Nephron progenitor cell (in vitro differentiated cells): ENCODE measurements at regions not wholly inside any gene's neighbourhood (a gene's known extent, or its start where the extent isn't known, plus 50 kb on each side); places are given as distances from the start of the nearest gene placed in this dataset.

ENCODE experiments used
- DNase-seq: peaks from one replicate; pipeline ENCODE4 v3.0.0; 2021
- H3K27ac Mint-ChIP-seq: 2 replicates; pipeline ENCODE4 v1.8.0; 2021; ENCODE audit warnings: mild to moderate bottlenecking, moderate library complexity, mixed read lengths
- H3K27me3 Mint-ChIP-seq: 2 replicates; pipeline ENCODE4 v1.8.0; 2021; ENCODE audit warnings: mild to moderate bottlenecking, low read depth, mixed read lengths; ENCODE audit not compliant: poor library complexity
- H3K36me3 Mint-ChIP-seq: 2 replicates; pipeline ENCODE4 v1.8.0; 2021; ENCODE audit warnings: low read depth, mixed read lengths
- H3K4me1 Mint-ChIP-seq: 2 replicates; pipeline ENCODE4 v1.8.0; 2021; ENCODE audit warnings: mixed read lengths
- H3K4me3 Mint-ChIP-seq: 2 replicates; pipeline ENCODE4 v1.8.0; 2021; ENCODE audit warnings: mild to moderate bottlenecking, moderate library complexity, mixed read lengths
- H3K9me3 Mint-ChIP-seq: 2 replicates; pipeline ENCODE4 v1.8.0; 2021; ENCODE audit warnings: mild to moderate bottlenecking, moderate library complexity, mixed read lengths
- TF ChIP-seq, protein P1 (sequence below): fragments of 200-600 bp; sonication (generic); IDR thresholded peaks from 2 replicates; pipeline ENCODE4 v1.5.0; 2021; ENCODE audit warnings: antibody characterized with exemption

DNA sequence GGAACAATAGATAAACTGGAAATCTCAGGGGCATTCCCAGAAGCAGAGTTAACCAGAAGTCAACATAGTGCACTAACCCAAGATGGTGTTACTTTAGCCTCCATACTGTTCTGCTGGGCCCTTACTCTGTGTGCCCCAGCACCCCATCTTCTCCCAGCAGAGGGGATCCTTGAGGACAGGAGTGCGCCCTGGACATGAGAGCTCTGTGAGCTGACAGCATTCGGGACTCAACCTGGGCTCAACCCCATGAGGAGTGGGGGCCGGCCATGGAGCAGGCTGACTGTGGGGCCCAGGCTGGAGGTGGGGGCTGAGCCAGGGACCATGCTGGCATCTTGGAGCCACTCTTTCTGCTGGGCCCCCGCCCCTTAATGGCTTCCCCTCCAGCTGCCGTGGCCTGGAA, 156.3 kb upstream of the HS6ST1 start:
- peaks cover 27% of the 10 kb centered on the region for H3K9me3 Mint-ChIP-seq
- H3K27me3 Mint-ChIP-seq = peaks cover 7% of the 10 kb centered on the region
- no peak for DNase-seq
- no peak overlapping the region for H3K4me3 Mint-ChIP-seq
- H3K27ac Mint-ChIP-seq = no peak overlapping the region
- H3K4me1 Mint-ChIP-seq = peaks cover 30% of the 10 kb centered on the region
- TF ChIP-seq, protein P1, sequence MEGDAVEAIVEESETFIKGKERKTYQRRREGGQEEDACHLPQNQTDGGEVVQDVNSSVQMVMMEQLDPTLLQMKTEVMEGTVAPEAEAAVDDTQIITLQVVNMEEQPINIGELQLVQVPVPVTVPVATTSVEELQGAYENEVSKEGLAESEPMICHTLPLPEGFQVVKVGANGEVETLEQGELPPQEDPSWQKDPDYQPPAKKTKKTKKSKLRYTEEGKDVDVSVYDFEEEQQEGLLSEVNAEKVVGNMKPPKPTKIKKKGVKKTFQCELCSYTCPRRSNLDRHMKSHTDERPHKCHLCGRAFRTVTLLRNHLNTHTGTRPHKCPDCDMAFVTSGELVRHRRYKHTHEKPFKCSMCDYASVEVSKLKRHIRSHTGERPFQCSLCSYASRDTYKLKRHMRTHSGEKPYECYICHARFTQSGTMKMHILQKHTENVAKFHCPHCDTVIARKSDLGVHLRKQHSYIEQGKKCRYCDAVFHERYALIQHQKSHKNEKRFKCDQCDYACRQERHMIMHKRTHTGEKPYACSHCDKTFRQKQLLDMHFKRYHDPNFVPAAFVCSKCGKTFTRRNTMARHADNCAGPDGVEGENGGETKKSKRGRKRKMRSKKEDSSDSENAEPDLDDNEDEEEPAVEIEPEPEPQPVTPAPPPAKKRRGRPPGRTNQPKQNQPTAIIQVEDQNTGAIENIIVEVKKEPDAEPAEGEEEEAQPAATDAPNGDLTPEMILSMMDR = no peak
- peaks cover 8% of the 10 kb centered on the region for H3K36me3 Mint-ChIP-seq

DNA sequence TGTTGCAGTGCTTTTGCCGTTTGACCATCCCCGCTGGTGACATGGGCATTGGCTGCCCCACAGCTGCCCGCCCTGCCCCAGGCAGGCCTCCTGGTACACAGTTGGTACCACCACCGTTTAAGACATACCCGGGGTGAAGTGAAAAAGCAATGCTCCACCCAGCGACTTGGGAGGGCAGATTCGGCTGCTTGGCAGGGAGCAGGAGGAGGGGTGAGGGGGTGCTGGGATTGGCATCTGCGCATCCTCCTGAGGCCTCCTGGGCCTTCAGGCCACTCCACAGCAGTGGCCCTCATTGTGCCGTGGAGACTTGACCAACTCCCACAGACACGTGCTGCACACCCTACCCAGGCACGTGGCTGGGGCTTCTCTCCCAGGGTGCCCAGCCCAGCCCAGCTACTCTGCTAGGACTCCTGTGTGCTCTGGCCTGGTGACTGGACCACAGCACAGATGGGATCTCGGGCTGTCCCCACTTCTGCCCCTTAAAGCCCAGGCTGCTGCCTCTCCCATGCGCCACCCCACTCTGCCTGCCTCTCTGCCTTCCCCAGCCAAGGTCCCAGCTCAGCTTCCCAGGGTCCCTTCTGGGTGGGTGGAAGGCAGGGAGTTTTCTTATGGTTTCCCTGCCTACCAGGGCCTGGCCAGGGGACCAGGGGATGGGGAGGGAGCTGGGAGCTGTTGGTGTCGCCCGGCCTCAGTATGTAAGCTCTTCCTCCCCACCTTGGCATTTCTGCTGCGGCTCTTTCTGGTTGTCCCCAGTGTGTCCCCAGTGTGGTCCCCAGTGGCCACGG, 157.0 kb upstream of the HS6ST1 start:
- peaks cover 7% of the 10 kb centered on the region for H3K27me3 Mint-ChIP-seq
- peaks cover 30% of the 10 kb centered on the region for H3K4me1 Mint-ChIP-seq
- peaks cover 2% of the 10 kb centered on the region for H3K36me3 Mint-ChIP-seq
- no peak overlapping the region for H3K27ac Mint-ChIP-seq
- no peak for DNase-seq
- TF ChIP-seq, protein P1 = no peak
- peaks cover 20% of the 10 kb centered on the region for H3K9me3 Mint-ChIP-seq
- no peak overlapping the region for H3K4me3 Mint-ChIP-seq

DNA sequence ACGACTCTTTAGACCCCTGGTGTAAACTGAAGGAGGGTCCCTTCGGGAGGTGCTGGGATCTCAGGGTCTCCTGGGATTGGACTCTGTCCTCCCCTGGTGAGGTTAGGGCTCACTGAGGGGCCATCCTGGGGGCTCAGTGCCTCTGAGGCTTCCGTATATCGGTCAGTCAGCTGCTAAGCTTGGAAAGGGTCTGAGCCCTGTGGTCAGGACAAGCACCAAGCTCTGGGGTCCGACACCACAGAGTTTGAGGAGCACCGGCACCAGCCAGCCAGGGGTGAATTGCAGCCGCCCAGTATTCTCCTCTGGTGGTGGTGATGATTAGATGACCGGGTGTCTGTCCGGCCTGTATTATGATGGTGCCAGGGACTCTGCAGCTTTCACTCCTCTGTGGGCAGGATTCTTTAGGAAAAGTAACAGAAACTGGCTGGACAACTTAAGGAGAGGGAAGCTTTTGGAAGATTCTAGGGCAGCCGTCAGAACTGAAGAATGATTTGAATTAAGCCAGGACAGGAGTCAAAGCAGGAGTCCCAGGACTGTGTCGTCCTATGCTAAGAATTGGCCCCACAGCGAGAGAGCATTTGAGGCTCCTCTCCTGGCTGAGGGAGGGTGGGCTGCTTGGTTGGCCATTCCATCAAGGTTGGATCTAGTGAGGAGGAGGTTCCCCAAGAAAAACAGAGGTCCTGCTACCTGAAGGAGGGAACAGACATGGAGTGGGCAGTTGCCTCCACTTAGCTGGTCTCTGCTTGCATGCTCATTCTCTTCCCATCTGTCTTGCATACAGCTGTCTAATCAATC, 158.6 kb upstream of the HS6ST1 start:
- no peak overlapping the region for H3K4me3 Mint-ChIP-seq
- H3K36me3 Mint-ChIP-seq = no peaks in the 10 kb centered on the region
- no peak for DNase-seq
- H3K27me3 Mint-ChIP-seq = peaks cover 12% of the 10 kb centered on the region
- peaks cover 12% of the 10 kb centered on the region for H3K9me3 Mint-ChIP-seq
- no peak overlapping the region for H3K27ac Mint-ChIP-seq
- TF ChIP-seq, protein P1 = no peak
- H3K4me1 Mint-ChIP-seq = peaks cover 30% of the 10 kb centered on the region

DNA sequence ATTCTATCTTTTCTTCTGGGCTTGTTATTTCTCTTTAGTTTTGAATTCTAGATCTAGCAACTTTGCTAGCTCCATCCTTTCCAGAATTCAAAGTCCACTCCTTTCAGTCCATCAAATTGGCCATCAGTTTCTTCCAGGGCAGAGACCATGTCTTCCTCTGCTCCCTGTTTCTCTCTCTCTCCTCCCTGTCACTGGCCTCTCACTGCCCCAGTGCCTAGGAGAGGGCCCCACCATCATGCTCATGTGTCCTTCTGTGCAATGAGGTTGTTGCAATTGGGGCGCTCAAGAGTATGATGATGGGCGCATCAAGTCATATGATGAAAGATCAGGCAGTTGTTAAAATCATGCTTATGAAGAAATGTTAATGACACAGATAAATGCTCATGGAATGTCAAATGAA, 159.2 kb upstream of the HS6ST1 start:
- H3K9me3 Mint-ChIP-seq = peaks cover 6% of the 10 kb centered on the region
- no peak overlapping the region for H3K27ac Mint-ChIP-seq
- H3K36me3 Mint-ChIP-seq = no peaks in the 10 kb centered on the region
- TF ChIP-seq, protein P1 = no peak
- DNase-seq = no peak
- H3K4me3 Mint-ChIP-seq = no peak overlapping the region
- H3K27me3 Mint-ChIP-seq = peaks cover 8% of the 10 kb centered on the region
- peaks cover 26% of the 10 kb centered on the region for H3K4me1 Mint-ChIP-seq

- H3K27me3 Mint-ChIP-seq = peaks cover 24% of the 10 kb centered on the region
- TF ChIP-seq, protein P1 = no peak
- no peak overlapping the region for H3K27ac Mint-ChIP-seq
- no peaks in the 10 kb centered on the region for H3K36me3 Mint-ChIP-seq
- no peak for DNase-seq
- no peak overlapping the region for H3K4me3 Mint-ChIP-seq
- no peaks in the 10 kb centered on the region for H3K9me3 Mint-ChIP-seq
- peaks cover 26% of the 10 kb centered on the region for H3K4me1 Mint-ChIP-seq
Observed at GRCh38 chr2:128485761-128486639, 167.3 kb upstream of the HS6ST1 start.
